ENCODE measurements at regions not wholly inside any gene's neighbourhood (a gene's known extent, or its start where the extent isn't known, plus 50 kb on each side); places are given as distances from the start of the nearest gene placed in this dataset.

DNA sequence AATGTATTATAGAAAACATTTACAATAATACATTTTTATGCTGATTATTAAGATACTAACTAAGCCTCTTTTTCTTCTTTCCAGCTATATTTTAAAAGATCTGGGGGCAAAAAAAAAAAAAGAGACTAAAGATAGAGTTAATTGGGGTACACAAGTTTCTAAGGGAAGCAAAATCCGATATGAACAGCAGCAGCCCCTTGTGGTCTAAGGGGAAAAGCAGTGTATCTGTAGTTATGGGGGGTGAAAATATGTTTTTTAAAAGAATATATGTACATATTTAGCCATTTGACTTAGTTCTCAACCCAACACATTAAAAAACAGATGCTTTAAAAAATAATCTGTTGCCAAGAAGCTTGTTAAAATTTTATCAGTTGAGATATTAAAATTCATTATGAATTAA is 134.3 kb upstream of the POU5F2 start:
- no peak for DNase-seq

DNA sequence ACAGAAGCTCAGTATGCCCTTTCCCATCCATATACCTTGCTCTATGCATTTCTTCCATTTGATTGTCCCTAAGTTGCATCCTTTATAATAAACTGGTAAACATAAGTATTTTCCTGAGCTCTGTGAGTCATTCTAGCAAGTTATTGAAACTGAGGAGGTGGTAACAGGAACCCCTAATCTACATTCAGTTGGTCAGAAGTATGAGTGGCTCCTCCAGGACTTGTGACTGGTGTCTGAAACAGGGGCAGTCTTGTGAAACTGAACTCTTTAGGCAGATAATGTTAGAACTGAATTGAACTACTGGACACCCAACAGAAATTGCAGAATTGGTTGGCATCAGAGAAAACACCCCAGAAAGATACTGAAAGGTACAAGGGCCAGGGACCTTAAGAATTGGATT is 133.1 kb upstream of the POU5F2 start:
- no peak for DNase-seq

DNA sequence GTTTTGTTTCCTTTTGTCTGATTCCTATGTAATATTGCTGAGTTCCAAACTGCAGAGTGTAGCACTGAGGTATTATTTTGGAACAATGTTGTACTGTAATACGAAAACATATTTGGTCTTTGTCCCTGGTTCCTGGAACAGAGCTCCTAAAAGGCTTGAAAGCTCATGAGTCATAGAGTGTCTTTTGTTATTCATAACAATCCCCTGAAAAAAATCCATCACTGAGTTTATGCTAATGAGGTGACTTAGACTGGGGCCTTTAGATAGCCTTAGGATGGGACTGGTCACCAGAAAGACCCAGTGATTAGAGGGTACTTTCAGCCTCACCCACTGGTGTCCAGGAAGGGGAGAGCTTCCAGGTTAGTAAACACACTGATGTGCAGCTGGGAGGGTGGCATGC is 132.7 kb upstream of the POU5F2 start:
- no peak for DNase-seq

DNA sequence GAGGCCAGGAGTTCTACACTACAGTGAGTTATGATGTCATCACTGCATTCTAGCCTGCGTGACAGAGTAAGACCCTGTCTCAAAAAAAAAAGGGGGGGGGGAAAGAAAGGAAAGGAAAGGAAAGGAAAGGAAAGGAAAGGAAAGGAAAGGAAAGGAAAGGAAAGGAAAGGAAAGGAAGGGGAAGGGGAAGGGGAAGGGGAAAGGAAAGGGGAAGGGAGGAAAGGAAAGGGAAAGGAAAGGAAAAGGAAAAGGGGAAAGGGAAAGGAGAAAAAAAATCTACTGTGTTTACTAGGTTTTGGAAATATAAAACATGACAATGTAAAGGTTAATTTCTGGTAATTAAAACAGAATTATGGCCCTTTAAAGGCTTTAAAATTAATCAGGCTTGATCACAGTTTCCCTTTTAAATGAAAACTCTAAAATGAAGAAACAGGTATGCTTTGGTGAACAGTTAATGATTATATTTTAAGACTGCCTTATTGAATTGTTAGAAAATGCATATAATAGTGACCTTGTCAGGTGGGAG is 131.9 kb upstream of the POU5F2 start:
- no peak for DNase-seq

DNA sequence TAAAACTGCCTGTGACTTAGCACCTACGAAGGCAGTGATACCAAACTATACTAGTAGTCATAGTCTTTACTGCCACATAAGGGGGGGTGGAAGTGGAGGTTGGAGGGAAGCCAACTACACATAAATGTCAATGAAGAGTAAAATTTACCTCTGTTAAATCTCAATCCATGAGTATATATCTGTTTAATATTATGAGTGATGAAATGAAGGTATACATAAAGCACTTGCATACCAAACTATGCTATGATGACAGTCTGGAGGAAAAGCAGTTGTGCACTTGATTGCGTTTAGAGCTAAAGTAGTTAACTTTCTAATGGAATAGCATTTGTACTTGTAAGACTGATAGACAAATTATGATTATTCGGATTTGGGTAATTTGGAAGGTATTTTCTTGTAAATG is 129.2 kb upstream of the POU5F2 start:
- no peak for DNase-seq

DNA sequence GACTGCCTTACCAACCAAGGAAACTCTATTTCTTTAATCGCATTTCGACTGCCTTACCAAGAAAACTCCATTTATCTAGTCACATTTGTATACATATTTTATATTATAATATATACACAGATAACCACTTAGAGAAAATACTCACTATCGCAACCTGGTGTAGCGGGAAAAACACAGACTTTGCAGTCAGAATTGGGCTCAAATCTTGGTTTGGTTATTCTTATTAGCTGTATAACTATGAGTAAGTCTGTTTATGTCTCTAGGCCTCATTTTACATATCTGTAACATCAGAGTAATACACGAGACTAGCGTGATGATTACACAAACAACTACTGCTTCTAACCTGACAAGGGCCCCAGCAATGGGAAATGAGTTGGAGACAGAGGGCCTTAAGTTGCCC is 127.5 kb upstream of the POU5F2 start:
- no peak for DNase-seq

DNA sequence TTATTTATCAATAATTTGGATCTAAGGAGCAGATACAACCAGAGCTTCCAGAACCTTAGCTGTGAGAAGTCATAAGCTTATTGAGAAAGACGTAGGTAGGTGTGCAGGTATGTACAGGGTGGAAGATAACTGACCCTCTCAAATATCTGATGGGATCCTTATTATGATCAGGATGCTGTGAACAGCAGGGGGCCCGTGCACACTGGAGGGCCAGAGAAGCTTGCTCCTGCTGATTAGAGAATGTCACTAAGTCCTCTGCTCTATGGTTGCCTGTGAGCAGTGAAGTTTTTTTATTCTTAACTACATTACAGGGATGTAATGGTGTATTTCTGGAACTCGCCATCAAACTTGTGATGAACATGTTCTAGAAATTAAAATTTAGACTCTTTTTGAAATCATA is 108.9 kb upstream of the POU5F2 start:
- no peak for DNase-seq

DNA sequence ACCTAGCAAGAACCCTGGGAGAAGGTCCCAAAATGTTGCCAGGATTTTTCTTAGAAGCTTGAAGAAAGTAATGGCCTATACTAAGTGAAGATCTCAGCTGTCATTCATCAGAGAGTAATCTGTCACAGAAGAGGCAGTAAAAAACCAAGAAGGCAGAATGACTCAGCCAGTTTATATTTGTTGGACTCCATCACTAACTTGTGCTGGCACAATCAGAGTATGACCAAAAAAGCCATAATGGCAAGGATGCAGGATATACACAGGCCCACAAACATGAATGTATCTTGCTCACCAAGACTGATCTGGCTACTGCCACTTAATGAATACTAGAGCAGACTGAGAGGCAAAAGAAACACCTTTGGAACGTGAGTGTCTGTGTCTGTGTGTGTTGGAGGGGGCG is 104.0 kb upstream of the POU5F2 start:
- no peak for DNase-seq

DNA sequence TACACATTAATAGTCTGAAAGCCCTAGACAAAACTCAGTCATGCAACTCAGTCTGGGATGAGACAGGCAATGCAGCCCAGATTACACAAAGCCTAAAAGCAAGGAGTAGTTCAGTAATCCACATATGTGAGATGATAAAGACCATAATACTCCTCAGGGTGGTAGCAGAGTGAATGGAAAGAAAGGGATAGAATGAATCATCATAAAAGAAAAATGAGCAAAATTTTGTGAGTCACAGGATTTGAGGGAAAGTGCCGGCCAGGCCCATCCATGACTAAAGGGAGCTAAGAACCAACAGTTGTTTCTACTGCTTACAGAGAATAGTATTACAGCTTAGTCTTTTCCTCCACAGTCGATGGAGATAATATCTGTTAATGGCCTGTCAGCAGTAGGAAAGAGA is 90.0 kb upstream of the POU5F2 start:
- DNase-seq: no peak

DNA sequence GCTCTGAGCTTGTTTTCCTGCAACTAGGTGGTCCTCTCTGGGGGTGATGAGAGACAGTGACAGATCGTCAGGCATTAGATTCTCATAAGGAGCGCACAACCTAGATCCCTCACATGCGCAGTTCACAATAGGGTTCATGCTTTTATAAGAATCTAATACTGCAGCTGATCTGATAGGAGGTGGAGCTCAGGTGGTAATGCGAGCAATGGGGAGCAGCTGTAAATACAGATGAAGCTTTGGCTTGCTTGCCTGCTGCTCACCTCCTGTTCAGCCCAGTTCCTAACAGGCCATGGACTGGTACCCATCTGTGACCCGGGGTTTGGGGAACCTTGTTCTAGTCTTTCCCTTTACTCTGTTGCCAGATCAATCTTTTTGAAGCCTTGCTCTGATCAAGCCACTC is 89.5 kb upstream of the POU5F2 start:
- no peak for DNase-seq

DNA sequence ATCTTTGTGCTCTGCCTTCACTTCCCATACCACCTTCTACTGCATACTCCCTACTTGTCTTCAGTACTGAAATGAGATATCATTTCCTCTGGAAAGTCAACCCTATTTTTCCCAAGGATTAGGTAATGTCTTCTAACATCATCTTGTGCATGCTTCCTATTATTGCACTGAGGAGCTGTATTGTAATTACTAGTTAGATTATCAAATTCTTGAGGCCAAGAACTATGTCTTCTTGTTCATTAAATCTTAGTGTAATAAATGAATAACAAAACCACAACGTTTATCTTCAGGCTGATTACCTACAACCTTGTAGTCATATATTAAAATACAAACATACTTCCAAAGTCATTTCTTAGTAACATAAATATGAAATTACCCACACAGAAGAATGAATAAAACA is 87.9 kb upstream of the POU5F2 start:
- no peak for DNase-seq

DNA sequence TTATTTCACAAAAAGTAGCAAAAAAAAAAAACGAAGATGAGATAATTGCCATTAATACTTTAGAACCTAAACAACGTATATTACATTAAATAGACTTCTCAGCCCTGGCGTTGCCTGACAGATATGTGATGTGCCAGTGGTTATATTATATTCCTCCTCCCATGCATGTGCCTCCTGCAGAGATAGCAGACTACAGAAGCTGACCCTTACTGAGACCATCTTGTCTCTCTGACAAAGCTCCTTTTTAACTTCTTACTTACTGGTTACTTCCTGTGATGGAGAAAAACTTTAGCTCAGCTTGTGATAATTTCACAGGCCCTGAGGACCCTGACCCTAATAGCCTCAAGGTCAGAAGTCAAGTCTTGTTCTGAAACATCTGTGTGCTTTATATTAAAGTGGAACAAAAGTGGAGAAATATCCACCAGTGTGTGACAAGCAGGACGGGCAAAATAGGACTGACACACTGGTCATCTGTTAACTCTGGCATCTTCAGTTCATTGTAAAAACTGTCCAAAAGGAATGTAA is 80.6 kb upstream of the POU5F2 start:
- DNase-seq: no peak

DNA sequence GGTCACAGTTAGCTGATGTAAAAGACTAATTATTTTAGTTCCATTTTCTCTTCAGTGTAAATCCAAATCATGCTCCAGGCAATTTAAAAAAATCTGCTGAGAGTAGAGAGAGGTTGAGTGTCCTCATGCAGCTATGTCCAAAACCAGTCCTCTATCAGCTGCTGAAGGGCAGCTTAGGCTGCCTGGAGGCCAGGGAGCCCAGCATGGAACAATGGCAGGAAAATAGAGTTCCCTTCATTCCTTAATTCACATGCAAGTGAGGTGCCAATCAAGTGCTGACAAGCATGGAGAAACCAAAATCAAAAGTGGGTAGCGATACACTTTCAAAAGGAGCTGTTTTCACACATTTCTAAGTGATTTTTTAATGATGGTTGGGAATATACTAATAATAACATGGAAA is 78.3 kb upstream of the POU5F2 start:
- DNase-seq: no peak

DNA sequence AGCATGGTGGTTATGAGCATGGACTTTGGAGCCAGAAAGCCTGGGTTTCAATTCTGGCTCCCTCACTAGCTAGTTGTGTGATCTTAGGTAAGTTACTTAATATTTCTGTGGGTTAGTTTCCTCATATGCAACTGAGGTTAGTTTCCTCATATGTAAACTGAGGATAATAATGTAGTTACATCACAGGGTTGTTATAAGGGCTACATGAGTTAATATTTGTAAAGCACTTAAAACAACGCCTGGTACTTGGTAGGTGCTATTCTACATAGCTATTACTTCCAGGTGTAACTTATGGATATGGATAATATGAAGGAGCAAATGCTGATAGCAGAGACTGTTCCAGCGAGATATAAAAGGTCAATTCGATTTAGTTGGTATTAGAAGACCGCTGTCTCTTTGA is 69.4 kb upstream of the POU5F2 start:
- DNase-seq: no peak

DNA sequence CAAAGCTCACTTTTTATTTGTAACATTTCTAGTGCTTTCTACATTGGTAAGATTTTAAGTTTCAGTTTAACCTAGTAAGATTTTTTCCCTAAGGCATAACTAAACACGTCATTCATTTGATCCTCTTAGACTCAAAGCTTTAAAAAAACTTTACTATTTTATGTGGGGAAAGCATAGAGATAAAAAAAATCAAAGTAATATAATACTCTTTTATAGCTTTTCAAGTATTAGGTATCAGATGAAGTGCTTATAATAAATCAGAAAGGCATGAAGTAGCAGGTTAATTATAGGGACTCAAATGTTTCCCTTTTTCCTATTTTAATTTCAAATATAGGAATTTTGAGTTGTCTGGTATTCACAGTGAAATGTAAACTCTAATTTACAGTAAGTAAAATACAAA is 68.0 kb upstream of the POU5F2 start:
- DNase-seq: no peak

DNA sequence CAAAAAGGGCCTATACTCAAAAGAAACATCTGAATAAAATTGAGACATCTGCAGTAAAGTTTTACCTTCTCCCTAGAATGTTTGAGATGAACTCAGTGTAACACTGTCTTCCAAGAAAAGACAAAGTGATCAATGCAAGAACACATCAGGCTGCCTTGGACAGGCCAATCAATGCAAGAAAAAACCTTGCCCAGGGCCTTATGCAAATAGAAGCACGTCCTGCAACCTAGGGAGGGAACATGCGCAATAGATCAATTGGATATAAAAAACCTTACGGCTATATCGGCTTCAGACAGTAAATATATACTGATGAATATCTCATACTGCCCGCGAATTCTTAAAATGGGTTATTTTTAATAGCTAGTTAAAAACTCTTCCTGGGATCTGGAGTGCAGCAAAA is 66.4 kb upstream of the POU5F2 start:
- DNase-seq: peak; percentile 91

DNA sequence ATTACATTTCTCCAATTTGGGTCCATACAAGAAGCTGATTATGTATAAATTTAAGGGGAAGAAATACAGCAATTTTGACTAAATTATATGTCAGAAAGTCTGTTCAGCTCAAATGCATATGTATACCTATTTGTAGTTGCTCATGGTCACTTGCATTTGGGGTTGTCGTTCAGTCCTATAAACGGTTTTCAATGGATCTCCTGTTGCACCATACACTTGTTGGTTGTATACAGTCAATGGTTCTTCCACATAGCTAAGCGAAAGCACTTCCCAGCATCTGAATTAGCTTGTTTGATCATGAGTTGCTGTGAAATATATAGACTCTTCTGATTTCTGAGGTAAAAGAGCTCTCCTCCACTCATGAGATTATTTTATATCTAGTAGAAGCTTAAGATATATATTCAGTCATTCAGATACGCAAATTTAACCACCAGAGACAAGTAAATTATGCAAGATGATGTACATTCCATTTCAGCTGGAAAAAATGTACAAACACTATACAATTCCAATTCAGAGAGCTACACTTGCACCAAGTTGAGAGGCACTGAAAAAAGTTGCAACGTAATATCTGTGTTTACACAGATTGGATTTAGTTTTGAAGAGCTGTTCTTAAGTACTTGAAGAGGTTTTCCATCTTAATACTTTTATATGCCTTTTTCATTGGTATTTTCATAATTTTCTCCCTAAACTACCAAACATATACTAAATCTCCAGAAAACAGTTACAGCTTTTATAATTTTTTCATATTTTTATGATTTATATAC is 64.4 kb upstream of the POU5F2 start:
- peak; percentile 92 for DNase-seq

DNA sequence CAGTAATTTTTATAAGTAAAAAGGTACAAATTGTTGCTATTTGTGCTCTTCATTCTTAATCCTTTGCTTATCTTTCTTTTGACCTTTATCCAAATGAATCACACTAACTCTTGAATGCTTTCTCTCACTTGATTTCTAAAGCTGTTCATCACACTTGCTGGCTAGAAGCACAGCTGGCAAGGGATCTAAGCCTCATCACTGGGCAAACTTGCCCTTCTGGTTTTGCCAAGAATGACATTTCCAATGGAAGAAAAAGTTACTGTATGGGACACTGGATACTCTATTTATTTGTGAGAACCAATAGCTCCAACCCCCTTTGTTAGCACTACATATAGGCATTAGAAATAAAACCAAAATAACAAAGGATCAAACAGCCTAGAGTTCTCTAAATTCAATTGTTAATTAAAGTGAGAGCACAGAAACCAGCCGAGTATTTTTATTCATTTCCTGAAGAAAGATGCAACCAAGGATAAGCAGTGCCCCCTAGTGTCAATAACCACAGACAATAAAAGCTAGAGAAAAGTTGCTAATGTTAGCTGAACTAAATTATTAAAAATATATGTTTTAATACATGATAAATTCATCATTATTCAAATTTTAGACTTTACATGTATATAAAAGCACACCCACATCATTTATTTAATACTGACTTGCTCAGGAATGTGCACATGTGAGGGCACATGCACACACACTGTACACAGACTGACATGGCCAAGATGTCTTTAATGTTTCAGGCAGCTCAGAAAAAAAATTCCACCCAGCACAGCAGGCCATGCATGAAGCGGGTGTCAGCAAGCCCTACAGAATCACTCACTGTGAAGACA is 59.8 kb upstream of the POU5F2 start:
- DNase-seq: peak; percentile 95

DNA sequence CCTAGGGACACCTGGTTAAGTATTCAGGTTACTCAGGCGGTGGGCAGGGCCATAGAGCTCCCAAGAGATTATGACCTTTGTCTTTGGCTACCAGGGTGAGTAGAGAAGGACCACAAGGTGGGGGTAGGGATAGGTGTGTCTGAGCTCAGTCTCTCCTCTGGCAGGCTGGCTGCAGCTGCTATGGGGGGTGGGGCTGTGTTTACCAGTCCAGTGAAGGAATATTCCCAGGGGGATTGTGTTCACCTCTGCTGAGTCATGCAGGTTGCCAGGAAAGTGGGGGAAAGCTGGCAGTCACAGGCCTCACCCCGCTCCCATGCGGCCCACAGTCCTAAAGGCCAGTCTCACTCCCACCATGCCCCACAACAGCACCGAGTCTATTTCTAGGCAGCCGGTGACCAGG is 53.6 kb upstream of the POU5F2 start:
- peak; percentile 61 for DNase-seq

DNA sequence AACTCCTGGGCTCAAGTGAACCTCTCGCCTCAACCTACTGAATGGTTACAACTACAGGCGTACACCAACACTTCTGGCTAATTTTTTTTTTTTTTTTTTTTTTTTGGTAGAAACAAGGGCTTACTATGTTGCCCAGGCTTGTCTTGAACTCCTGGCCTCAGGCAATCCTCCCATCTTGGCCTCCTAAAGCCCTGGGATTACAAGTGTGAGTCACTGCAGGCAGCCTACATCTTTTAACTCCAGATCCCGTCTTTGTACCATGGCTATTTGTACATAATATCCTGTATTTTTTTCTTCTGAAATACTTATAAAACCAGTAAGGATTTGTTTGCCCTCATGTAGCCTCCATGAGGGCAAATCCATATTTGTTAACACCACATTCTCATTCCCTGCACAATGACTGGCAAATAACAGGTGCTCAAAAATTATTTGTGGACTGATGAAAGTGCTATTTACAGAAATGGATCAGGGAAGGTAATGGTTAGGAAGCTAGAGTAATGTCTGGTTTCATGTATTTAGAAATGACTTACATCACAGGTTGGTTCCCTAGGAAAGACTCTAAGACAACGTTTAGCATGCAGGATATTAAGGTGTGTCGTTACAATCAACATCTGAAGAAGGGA is 51.9 kb upstream of the POU5F2 start:
- no peak for DNase-seq

DNA sequence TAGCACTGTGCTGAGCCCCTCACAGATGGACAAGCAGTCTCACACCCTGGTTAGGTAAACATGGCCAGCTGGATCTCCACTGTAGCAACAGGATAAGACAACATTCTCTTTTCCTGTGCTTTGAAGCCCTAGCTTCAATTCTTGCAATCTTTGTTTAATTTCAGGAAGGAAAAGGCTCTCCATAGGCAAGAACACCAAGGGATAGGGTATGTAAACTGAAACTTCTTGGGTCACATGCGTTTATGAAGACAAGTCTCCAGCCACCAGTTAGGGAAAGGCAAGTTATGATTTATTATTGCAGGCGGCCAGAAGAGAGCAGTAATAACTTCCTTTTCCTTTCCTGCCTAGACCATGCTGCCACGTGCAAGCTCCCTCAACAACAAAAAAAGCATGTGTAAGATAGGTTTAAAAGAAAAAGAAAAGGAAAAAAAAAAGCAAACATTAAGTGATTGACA is 50.1 kb upstream of the POU5F2 start:
- DNase-seq: peak; percentile 93

Measured in NCI-H748 treated with DMSO at 0.1 percent for 48 hours (cell line).